Peyer's patch (tissue), 4 donors: ENCODE measurements at regions not wholly inside any gene's neighbourhood (a gene's known extent, or its start where the extent isn't known, plus 50 kb on each side); places are given as distances from the start of the nearest gene placed in this dataset.

Source experiments
- CTCF ChIP-seq, 6 experiments: fragments of 450-650 bp in 4 of 6; fragments of 200-600 bp in 2 of 6; sonication (generic) in 1 of 6; IDR thresholded peaks; one replicate each; pipeline ENCODE4 v1.5.1; 2017 to 2019; ENCODE audit warnings: antibody characterized with exemption in 6 of 6, mild to moderate bottlenecking in 3 of 6, moderate library complexity in 1 of 6
- POLR2A ChIP-seq, 2 donors: fragments of 450-650 bp; IDR thresholded peaks; one replicate each; pipeline ENCODE4 v1.5.1; 2017; ENCODE audit warnings: antibody characterized with exemption in 2 of 2, mild to moderate bottlenecking in 2 of 2, moderate library complexity in 2 of 2

GRCh38 chr9:80491086-80491696 lies 919.4 kb downstream of the TLE4 start:
- TF ChIP-seq POLR2A (IDR thresholded peaks at IDR 0.05) (no peak), CTCF (IDR thresholded peaks at IDR 0.05) (no peak)
